ENCODE measurements at regions not wholly inside any gene's neighbourhood (a gene's known extent, or its start where the extent isn't known, plus 50 kb on each side); places are given as distances from the start of the nearest gene placed in this dataset.

DNA sequence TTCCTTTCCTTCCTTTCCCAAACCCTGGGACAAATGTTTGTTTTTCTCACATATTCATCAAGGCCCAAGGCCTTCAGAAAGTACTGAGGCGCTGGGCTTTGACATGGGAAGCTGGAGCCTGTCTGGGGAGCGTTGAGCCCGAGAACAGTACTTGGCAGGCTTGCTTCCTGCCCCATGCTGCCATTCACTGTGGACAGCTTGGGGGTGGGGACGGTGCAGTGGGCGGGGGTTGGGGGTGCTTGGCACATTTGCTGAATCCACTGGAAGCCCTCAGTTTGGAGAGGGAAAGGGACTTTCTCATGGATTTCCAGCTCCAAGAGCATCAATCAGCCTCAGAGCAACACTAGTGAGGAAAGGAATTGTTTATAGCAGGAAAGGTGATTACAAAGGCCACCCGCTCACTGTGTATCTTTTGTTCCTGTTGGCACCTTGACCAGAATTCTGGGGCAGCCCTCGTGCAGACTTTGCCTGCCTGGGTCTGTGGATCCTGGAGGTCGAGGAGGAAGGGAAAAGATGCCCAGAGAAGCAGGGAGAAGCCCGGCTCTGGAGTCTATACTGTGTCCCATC is 199.8 kb upstream of the RGMA start:
- no peak for DNase-seq (ENCODE audit: extremely low spot score)
- TF ChIP-seq CTCF (IDR thresholded peaks at IDR 0.05; ENCODE audit: control extremely low read depth, extremely low read depth, low read depth, missing control alignments): no peak
- ChIA-PET POLR2A (no interaction called here), CTCF (no interaction called here)

DNA sequence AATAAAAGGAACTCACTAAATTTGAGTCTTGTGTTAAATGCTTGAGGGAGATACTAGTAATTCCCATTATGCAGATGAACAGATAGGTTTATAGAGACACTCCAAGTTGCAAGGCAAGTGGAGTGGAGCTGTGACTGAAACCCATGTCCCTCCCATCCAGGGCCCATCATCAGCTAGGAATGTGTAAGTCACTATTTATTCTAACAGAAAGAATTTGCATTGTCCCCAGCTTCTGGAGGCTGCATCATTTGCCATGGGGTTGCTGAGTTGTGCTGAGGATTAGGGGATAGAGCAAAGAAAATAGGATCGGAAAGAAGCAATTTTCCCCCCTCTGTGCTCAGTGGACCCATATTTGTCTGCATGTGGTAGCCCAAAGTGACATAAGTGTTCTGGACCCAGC is 197.4 kb upstream of the RGMA start:
- ChIA-PET CTCF (no interaction called here), POLR2A (no interaction called here)
- no peak for DNase-seq (ENCODE audit: extremely low spot score)

GRCh38 chr15:93283854-93284253 is 194.8 kb upstream of the RGMA start:
- POLR2A ChIA-PET: no interaction called here
- TF ChIP-seq CTCF (IDR thresholded peaks at IDR 0.05; ENCODE audit: control extremely low read depth, extremely low read depth, low read depth, missing control alignments): no peak
- CTCF ChIA-PET: no interaction called here
- no peak for DNase-seq (ENCODE audit: extremely low spot score)

More for the DNA sequence above, 197.4 kb upstream of the RGMA start:
- TF ChIP-seq CTCF (IDR thresholded peaks at IDR 0.05; ENCODE audit: control extremely low read depth, extremely low read depth, low read depth, missing control alignments): no peak

DNA sequence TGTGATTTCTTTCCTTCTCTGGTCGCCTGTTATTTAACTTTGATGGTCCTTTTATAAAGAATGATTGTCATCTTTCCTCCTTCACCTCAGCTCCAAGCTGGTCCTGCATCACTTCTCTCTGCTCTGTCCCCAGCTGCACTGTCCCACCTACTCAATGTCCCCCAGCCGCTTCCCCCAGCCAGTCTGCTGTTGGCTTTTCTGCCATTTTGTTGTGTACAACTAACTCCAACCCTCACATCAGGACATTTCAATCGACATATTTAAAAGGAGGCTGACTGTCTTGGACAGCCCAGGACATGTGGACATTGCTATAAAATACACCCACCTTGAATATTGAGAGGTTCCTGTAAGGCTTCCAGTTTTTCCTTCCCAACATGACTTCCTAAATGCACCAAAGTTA is 193.8 kb upstream of the RGMA start:
- no peak for DNase-seq (ENCODE audit: extremely low spot score)
- TF ChIP-seq CTCF (IDR thresholded peaks at IDR 0.05; ENCODE audit: control extremely low read depth, extremely low read depth, low read depth, missing control alignments): no peak
- ChIA-PET CTCF (no interaction called here), POLR2A (no interaction called here)

DNA sequence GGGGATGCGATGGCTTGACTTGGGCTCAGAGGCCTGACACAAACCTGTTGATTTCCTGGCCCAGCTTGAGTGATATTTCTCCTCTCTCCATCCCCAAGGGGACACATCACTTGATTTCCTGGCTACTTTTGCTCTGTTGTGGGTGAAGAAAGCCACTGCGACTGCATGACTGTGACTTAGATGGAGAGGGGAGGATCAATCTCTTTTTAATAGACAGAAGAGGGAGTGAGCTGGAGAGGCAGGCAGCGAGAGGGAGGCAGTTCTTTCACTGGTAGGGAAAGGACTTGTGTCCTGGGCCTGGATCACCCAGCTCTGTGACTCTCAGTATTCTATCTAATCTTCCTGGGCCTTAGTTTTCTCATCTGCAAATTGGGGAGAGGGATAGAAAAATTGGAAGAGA is 189.8 kb upstream of the RGMA start:
- no peak for DNase-seq (ENCODE audit: extremely low spot score)
- ChIA-PET CTCF (no interaction called here), POLR2A (no interaction called here)
- TF ChIP-seq CTCF (IDR thresholded peaks at IDR 0.05; ENCODE audit: control extremely low read depth, extremely low read depth, low read depth, missing control alignments): no peak

- CTCF ChIA-PET: no interaction called here
- no peak for DNase-seq (ENCODE audit: extremely low spot score)
- TF ChIP-seq CTCF (IDR thresholded peaks at IDR 0.05; ENCODE audit: control extremely low read depth, extremely low read depth, low read depth, missing control alignments): no peak
- POLR2A ChIA-PET: no interaction called here
Measured at GRCh38 chr15:93278006-93278405, 189.0 kb upstream of the RGMA start.

- DNase-seq (ENCODE audit: extremely low spot score): no peak
- ChIA-PET CTCF (interaction anchor here (1.0 kb wide), 1 partner anchor 12 kb away, joined by 3 read pairs; no protein-coding TSS in a partner anchor), POLR2A (no interaction called here)
- TF ChIP-seq CTCF (IDR thresholded peaks at IDR 0.05; ENCODE audit: control extremely low read depth, extremely low read depth, low read depth, missing control alignments): no peak
Measured at GRCh38 chr15:93274257-93274656, 185.2 kb upstream of the RGMA start.

All from GM10248 (cell line).